NCI-H510A treated with DMSO at 0.1 percent for 48 hours (cell line): ENCODE measurements at regions not wholly inside any gene's neighbourhood (a gene's known extent, or its start where the extent isn't known, plus 50 kb on each side); places are given as distances from the start of the nearest gene placed in this dataset.
"Not testable (repeated sequence)": the region's sequence is repeated elsewhere in the genome, so short reads cannot be mapped to it uniquely, and the experiment has no call there.

ENCODE experiments used
- DNase-seq: peaks from one replicate; lab custom pipeline; 2025; lab: John Stamatoyannopoulos, UW

- no peak for DNase-seq
Measured at GRCh38 chr3:20726786-20727185, 540.8 kb upstream of the SGO1 start.

- DNase-seq, result no peak
Measured at GRCh38 chr3:20724241-20724640, 538.2 kb upstream of the SGO1 start.

GRCh38 chr3:20716425-20716824, 530.4 kb upstream of the SGO1 start:
- DNase-seq, result not testable (repeated sequence)

GRCh38 chr3:20701641-20702040, 515.6 kb upstream of the SGO1 start:
- DNase-seq, result no peak

DNA sequence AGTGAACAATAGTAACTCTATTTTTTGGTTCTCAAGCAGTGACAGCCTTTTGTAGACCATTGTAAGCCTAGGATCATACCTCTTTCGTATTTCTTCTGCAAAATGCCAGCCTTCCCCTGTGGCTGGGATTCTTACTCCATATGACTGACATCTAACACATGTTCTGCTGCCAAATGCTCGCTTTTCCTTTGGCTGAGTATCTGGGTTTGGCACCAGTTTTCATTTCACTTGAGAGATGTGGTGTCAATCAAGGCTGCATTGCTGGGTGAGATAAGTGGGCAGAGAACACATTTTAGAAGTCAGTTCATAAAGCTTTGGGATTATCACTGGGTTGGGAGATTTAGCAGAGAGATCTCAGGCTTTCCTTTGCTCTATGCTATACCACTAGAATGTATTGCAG, 514.7 kb upstream of the SGO1 start:
- DNase-seq, result no peak

- no peak for DNase-seq
Measured at GRCh38 chr3:20698896-20699295, 512.9 kb upstream of the SGO1 start.

- DNase-seq, result no peak
Measured at GRCh38 chr3:20696388-20697150, 510.6 kb upstream of the SGO1 start.

GRCh38 chr3:20692675-20693074, 506.7 kb upstream of the SGO1 start:
- no peak for DNase-seq

DNA sequence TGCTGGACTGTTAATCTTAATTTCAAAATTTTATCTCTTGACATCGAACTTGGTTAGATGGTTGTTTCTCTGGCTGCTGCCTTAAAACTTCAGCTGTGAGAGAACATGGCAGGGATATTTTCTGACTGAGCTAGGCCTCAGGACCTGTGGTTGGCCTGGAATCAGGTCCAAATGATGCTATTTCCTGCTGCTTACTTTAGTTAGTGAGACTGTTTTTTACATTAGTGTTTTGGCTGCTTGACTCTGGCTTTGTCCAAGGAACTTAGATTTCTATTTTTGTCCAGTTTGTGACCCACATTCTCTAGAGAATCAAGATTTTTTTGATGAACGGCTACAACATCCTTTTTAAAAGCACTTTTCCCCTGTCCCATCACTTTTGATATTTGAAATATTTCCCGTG, 497.9 kb upstream of the SGO1 start:
- no peak for DNase-seq

DNA sequence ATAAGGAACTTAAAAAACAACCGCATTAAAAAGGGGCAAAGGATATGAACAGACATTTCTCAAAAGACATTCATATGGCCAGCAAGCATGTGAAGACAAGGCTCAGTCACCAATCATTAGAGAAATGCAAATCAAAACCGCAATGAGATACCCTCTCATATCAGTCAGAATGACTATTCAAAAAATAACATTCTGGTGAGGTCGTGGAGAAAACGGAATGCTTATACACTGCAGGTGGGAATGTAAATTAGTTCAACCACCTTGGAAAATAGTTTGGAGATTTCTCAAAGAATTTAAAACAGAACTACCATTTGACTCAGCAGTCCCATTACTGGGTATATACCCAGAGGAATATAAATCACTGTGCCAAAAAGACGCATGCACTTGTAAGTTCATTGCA, 496.6 kb upstream of the SGO1 start:
- DNase-seq, result no peak

- DNase-seq, result no peak
Measured at GRCh38 chr3:20680990-20681628, 495.1 kb upstream of the SGO1 start.

- DNase-seq, result no peak
Measured at GRCh38 chr3:20673866-20674265, 487.9 kb upstream of the SGO1 start.

DNA sequence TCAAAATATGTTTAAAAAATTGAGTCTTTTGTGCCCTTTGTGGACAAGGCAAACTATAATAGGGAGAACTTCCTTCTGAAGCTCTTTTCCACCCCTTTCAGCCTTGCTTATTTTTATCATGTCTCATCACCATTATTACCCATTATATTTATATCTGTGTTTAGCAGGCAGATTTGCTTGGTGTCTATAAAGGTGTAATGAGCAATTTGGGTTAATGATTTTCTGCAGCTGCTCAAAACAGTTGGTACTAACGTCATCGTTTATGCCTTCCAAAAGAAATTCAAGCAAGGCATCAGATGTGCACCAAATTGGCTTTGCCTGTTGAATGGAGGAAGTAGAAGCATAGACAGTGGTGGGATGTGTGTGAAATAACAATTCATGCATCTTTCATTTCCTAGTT, 483.7 kb upstream of the SGO1 start:
- DNase-seq, result no peak

DNA sequence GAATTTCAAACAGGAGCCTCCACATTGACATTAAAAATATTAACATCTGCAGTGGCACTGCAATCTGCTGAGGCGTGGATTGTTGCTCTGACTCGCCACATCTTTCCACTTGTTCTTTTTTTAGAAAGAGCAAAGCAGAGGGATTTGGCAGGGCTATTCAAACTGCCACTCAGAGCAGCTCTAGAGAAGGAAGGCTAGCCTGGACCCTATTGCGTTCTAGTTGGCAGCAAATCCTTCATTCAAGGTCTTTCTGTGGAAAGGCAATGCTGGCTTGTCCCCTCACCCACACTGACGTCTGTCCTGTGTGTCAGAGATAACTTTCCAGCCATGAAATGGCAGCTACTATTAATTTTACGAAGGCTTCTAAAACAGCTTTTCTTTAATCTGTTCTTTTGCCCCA, 483.2 kb upstream of the SGO1 start:
- DNase-seq, result no peak

- DNase-seq, result no peak
Measured at GRCh38 chr3:20668411-20668810, 482.4 kb upstream of the SGO1 start.

DNA sequence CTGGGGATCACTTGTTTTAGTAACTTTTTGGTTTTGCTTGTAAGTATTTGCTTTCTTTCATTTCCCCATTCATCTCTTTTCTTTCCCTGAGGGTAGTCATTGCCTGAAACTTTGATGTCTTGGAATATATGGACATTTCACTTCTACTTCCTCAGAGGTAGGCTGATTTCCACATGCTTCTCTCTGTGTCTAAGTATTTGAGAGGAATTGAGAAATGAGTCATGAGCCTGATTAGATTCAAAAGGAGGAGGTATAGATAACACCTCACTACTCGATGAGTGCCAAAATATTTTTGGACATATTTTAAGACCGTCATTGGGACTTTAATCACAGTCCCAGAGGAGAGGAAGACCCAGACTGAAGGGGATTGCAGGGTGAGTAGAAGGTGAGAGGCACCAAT, 480.1 kb upstream of the SGO1 start:
- DNase-seq, result no peak

GRCh38 chr3:20658491-20658890, 472.5 kb upstream of the SGO1 start:
- DNase-seq, result no peak

- DNase-seq, result no peak
Measured at GRCh38 chr3:20657560-20657959, 471.6 kb upstream of the SGO1 start.

GRCh38 chr3:20652231-20652986, 466.4 kb upstream of the SGO1 start:
- DNase-seq, result no peak

DNA sequence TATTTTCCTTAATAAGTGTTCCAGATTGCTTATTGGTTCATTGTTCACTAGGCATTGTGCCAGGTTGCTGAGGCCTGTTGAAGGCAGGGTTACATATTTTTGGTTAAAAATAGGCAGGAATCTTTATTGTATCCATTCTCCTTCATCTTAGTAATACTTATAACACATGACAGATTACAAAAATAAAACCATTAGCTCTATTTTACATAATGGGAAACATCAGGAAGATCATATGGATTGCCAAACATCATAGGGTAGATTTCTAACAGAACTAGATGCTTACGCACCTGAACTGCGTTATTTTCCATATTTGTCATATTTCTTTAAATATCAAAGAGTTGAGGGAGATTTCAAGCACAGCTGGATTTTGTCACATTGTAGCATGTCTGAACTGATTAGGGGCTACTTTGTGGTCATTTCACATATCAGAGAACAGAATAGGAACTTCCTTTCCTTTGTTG, 462.9 kb upstream of the SGO1 start:
- DNase-seq, result no peak

GRCh38 chr3:20648294-20648693, 462.3 kb upstream of the SGO1 start:
- DNase-seq, result no peak

DNA sequence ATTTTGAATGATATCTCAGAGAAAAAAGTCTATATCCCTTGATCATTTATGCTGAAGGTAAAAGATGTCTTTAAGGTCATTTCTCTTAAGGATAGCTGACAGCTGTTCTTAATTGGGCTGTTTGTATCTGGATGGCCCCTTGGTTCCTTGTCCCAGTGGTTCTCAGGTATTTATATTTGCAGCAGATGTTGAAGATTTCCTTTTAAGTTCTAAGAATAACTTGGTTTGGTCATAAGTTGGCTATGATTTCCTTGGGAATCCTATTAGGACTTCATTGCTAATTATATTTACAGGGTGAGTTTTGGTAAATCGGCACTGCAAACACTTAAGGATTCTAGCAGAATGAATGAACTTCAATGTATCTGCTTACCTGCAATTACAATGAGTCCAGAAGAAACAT, 460.4 kb upstream of the SGO1 start:
- no peak for DNase-seq

- no peak for DNase-seq
Measured at GRCh38 chr3:20645340-20645739, 459.3 kb upstream of the SGO1 start.
